Muscle layer of duodenum (tissue), 2 donors: ENCODE measurements at regions not wholly inside any gene's neighbourhood (a gene's known extent, or its start where the extent isn't known, plus 50 kb on each side); places are given as distances from the start of the nearest gene placed in this dataset.
"Not testable (repeated sequence)": the region's sequence is repeated elsewhere in the genome, so short reads cannot be mapped to it uniquely, and the experiment has no call there.

Experiments used
- H3K27ac ChIP-seq: one replicate; pipeline ENCODE4 v1.7.0; 2013; ENCODE audit warnings: mild to moderate bottlenecking, low read length
- H3K27me3 ChIP-seq: one replicate; pipeline ENCODE4 v1.7.0; 2013; ENCODE audit warnings: low read depth, mild to moderate bottlenecking, control low read depth, low read length
- H3K36me3 ChIP-seq, 2 donors: one replicate each; pipeline ENCODE4 v1.7.0; 2013; ENCODE audit warnings: low read length in 2 of 2, control low read depth in 1 of 2, mild to moderate bottlenecking in 1 of 2; ENCODE audit not compliant: insufficient read depth in 2 of 2, control insufficient read depth in 1 of 2
- H3K4me1 ChIP-seq, 2 donors: one replicate each; pipeline ENCODE4 v1.7.0; 2013; ENCODE audit warnings: low read length in 2 of 2, mild to moderate bottlenecking in 2 of 2, control low read depth in 1 of 2, moderate library complexity in 1 of 2; ENCODE audit not compliant: insufficient read depth in 2 of 2, control insufficient read depth in 1 of 2
- H3K4me3 ChIP-seq, 2 donors: one replicate each; pipeline ENCODE4 v1.7.0; 2013; ENCODE audit warnings: low read length in 2 of 2, low read depth in 1 of 2, mild to moderate bottlenecking in 1 of 2
- H3K9me3 ChIP-seq, 2 donors: one replicate each; pipeline ENCODE4 v1.7.0; 2013; ENCODE audit warnings: low read length in 2 of 2, control low read depth in 1 of 2, mild to moderate bottlenecking in 1 of 2; ENCODE audit not compliant: control insufficient read depth in 1 of 2
- donor health status: healthy.

DNA sequence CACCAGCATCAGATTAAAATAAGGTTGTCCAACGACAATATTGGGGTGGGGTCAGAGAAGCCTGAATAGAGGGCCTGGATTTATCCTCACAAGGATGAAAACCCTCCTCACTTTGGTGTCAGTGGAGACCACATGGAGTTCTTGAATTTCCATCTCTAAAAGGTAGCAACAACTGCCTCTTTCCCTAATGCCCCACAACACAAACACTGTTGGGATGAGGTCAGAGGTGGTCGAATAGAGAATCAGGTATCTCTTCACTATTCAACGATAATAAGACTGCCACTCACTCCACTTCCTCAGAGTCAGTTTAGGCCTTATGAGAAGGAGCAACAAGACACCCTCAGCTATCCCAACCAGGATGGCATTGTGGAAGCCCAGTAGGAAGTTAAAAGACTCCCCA lies 596.1 kb downstream of the HTR1B start:
- Histone ChIP-seq H3K36me3 (no peaks in the 10 kb centered on the region), H3K9me3 (no peaks in the 10 kb centered on the region), H3K4me3 (no peak overlapping the region), H3K27ac (no peak overlapping the region), H3K4me1 (no peaks in the 10 kb centered on the region), H3K27me3 (no peaks in the 10 kb centered on the region)

DNA sequence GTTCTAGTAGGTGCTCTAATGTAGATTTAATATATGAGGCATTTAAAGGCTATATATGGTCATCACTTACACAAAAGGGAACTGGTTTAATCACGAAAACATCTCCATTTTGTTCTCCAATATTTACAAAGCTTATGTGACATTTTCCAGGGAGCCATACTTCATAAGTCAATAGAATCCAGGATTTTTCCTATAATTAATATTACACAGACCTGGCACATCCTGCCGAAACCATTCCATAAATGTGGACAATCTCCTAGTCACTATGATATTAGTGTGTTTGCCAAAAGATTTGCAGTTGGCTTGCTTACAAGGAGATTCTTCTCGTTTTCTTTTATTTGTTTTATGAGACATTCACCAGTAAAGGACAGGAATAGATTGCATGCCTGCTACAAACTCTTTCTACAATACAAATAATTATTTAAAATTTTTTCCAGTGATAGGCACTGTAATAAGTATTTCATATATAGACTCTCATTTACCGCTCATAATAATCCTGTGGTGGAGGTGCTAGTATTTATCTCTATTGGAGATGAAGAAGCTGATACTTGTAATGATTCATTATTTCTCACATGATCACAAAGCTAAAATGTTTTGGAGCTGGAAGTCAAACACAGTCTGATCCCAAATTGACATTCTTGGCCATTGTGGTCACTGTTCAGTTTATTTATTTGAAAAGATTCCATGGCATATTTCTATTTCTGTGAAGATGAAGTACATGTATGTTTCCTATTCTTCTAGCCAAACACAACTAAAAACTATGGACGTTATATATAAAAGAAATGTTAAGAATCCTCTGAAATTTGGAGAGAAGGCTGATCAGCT lies 597.0 kb downstream of the HTR1B start:
- Histone ChIP-seq H3K36me3 (no peaks in the 10 kb centered on the region), H3K4me1 (no peaks in the 10 kb centered on the region), H3K27me3 (no peaks in the 10 kb centered on the region), H3K27ac (no peak overlapping the region), H3K9me3 (no peaks in the 10 kb centered on the region), H3K4me3 (no peak overlapping the region)

DNA sequence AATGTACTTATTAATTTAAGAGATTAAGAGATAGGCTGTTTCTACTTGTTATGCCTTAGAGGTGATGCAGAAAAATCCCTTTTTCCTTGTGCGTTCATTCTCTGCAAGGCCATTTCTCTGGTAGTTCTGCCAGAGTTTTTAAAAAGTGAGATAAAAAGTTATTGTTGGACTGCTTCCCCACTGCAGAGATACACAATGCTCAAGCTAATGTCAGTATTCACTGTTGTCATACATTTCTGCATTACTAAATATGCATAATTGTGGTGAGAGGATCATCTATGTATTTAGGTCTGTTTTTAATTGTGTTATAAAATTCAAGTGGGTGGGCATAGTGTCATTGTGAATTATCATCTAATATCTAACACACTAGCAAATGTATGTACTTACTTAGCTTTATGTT lies 600.4 kb downstream of the HTR1B start:
- Histone ChIP-seq H3K9me3 (no peaks in the 10 kb centered on the region), H3K27me3 (no peaks in the 10 kb centered on the region), H3K4me3 (no peak overlapping the region), H3K4me1 (no peaks in the 10 kb centered on the region), H3K27ac (no peak overlapping the region), H3K36me3 (no peaks in the 10 kb centered on the region)

- no peaks in the 10 kb centered on the region for H3K4me1 ChIP-seq
- no peak overlapping the region for H3K27ac ChIP-seq
- H3K4me3 ChIP-seq = no peak overlapping the region
- H3K36me3 ChIP-seq = no peaks in the 10 kb centered on the region
- H3K27me3 ChIP-seq = no peaks in the 10 kb centered on the region
- no peaks in the 10 kb centered on the region for H3K9me3 ChIP-seq
Observed at GRCh38 chr6:76861403-76861802, 601.9 kb downstream of the HTR1B start.

GRCh38 chr6:76856065-76856464 lies 607.2 kb downstream of the HTR1B start:
- Histone ChIP-seq H3K4me1 (no peaks in the 10 kb centered on the region), H3K27ac (no peak overlapping the region), H3K4me3 (no peak overlapping the region), H3K9me3 (no peaks in the 10 kb centered on the region), H3K36me3 (no peaks in the 10 kb centered on the region), H3K27me3 (no peaks in the 10 kb centered on the region)

DNA sequence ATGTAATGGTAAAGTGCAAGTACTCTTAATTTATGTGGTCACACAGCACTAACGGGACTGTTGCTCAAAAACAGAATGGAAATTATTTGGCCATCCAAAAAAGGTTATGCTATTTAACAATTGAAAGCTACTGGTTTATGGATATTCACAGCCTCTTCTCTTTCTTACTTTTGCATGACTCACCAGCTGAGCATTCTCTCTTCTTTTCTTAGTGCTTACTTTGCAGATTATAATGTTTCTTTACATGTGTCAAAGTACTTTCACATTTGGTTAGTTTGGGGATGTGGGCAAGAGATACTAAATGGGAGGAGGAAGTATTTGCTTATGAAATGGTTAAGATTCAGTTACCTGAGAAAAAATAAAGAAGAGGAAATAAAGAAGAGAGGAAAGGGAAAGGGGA lies 610.5 kb downstream of the HTR1B start:
- no peaks in the 10 kb centered on the region for H3K4me1 ChIP-seq
- H3K27ac ChIP-seq = no peak overlapping the region
- H3K4me3 ChIP-seq = no peak overlapping the region
- H3K27me3 ChIP-seq = no peaks in the 10 kb centered on the region
- no peaks in the 10 kb centered on the region for H3K9me3 ChIP-seq
- no peaks in the 10 kb centered on the region for H3K36me3 ChIP-seq

- not testable (repeated sequence) for H3K4me1 ChIP-seq, H3K36me3 ChIP-seq, H3K4me3 ChIP-seq, H3K27ac ChIP-seq, H3K27me3 ChIP-seq, H3K9me3 ChIP-seq
Observed at GRCh38 chr6:76849274-76849970, 613.9 kb downstream of the HTR1B start.

DNA sequence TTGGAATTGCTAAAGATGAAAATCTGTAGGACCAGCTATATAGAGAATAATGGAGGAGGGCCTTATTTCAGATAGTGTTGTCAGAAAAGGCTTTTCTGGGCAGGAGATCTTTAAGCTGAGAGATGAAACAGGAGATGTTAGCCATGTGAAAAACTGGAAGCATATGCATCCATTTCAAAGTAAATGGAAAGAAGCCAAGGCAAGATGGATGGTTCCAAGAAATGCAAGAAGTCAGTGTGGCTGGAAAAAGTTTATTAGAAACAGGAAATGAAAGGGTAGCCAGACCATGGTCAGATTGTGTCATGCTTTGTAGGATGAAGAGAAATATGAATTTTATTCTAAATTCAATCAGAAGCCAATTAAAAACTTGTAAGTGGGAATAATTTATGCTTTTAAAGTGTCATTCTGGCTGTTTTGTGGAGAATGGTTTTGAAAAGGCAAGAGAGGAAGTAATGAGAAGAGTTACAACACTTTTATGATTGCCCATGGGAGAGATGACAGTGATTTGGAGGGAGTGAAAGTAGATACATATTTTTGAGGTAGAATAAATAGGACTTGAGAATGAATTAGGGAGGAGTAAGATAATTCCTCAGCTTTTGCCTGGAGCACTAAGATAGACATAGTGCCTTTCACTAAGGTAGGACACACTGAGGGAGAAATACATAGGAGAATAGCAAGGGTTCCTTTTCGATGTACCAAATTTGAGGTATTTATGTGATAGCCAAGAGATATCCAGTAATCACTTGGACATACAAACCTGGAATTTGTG lies 620.1 kb downstream of the HTR1B start:
- H3K27ac ChIP-seq = no peak overlapping the region
- H3K36me3 ChIP-seq = no peaks in the 10 kb centered on the region
- H3K4me3 ChIP-seq = no peak overlapping the region
- H3K27me3 ChIP-seq = no peaks in the 10 kb centered on the region
- H3K9me3 ChIP-seq = peaks cover 0 to 6% of the 10 kb centered on the region in 2 donors
- no peaks in the 10 kb centered on the region for H3K4me1 ChIP-seq

DNA sequence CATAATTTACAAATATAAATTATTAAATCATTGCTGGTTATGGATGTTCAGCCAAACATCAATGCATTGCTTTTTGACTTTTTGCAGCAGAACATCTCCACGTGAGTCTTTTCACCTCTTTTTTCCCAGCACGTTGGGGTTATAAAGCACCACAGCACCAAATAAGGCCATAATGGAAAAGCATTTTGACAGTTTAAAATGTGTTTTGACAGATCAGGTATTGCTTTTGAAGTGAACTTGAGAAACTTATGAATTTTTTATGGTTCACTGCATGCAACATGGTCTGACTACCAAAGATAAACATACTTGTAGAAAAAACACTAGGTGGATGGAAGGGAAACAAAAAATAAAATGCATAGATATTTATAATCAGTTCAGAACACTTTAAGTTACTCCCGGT lies 622.4 kb downstream of the HTR1B start:
- H3K4me1 ChIP-seq = no peaks in the 10 kb centered on the region
- H3K36me3 ChIP-seq = no peaks in the 10 kb centered on the region
- no peak overlapping the region for H3K27ac ChIP-seq
- H3K4me3 ChIP-seq = no peak overlapping the region
- H3K9me3 ChIP-seq = peaks cover 0 to 5% of the 10 kb centered on the region in 2 donors
- no peaks in the 10 kb centered on the region for H3K27me3 ChIP-seq

DNA sequence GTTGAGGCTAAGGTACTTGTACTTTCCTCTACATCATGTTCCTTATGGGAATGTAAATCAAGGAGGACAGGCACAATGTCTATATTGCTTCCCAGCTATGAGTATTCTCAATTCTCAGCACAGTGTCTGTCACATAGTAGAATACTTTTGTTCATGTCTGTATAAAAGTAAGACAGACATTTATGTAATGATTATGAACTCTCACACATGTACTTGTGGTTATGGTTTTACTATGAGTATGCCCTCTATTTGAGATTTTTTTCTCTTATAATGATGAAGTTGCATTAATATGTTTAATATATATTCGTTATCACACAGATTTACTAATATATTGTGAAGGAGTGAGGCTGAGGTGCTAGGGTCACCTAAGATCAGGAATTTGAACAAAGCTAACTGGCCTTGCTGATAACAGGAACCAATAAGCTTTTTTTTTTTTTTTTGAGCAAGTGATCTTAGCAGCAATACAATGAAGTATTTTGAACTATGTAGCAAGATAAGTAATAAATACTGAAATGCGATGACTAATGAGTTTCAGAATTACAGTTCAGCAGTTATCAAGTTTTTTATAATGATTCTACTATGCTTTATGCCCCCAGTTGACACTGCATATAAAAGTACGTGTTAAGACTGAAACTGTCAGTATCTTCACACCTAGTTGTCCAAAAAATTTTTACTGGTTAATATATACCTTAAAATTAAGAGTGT lies 623.1 kb downstream of the HTR1B start:
- Histone ChIP-seq H3K9me3 (peaks cover 0 to 2% of the 10 kb centered on the region in 2 donors), H3K36me3 (no peaks in the 10 kb centered on the region), H3K27ac (no peak overlapping the region), H3K4me1 (no peaks in the 10 kb centered on the region), H3K4me3 (no peak overlapping the region), H3K27me3 (no peaks in the 10 kb centered on the region)

GRCh38 chr6:76839505-76839904 lies 623.8 kb downstream of the HTR1B start:
- Histone ChIP-seq H3K9me3 (peaks cover 0 to under 1% of the 10 kb centered on the region in 2 donors), H3K27me3 (no peaks in the 10 kb centered on the region)

More at GRCh38 chr6:76839505-76839904, 623.8 kb downstream of the HTR1B start:
- H3K27ac ChIP-seq = no peak overlapping the region
- no peaks in the 10 kb centered on the region for H3K36me3 ChIP-seq
- H3K4me1 ChIP-seq = no peaks in the 10 kb centered on the region
- no peak overlapping the region for H3K4me3 ChIP-seq
